Left ventricle myocardium superior (tissue), 1 donor: ENCODE measurements at regions not wholly inside any gene's neighbourhood (a gene's known extent, or its start where the extent isn't known, plus 50 kb on each side); places are given as distances from the start of the nearest gene placed in this dataset.

ENCODE experiments used
- ATAC-seq: fragments of 200-7000 bp; cut with Tn5 transposase; one replicate; pipeline ENCODE4 v1.9.1; 2020; ENCODE audit warnings: mild to moderate bottlenecking, moderate library complexity
- DNase-seq: peaks from one replicate; pipeline ENCODE4 v3.0.0-alpha.2; 2020
- intact Hi-C: fragments of 100-400 bp; cut with micrococcal nuclease; formaldehyde crosslinking; loops from one replicate; pipeline ENCODE4 v1.11.0; 2022
- donor health status: DM: no; HTN: yes; CAD: no; lungs with severe emphysema.

- DNase-seq, result no peak
- intact Hi-C loops, result no loop called here
- ATAC-seq, result no peak
Measured at GRCh38 chr11:90836031-90836430, 613.2 kb upstream of the CHORDC1 start.

GRCh38 chr11:90823446-90823845 is 600.6 kb upstream of the CHORDC1 start:
- ATAC-seq, result no peak
- DNase-seq, result no peak
- intact Hi-C loops, result no loop called here

- DNase-seq (no peak), ATAC-seq (no peak)
- intact Hi-C loops, result no loop called here
Measured at GRCh38 chr11:90822996-90823395, 600.1 kb upstream of the CHORDC1 start.

DNA sequence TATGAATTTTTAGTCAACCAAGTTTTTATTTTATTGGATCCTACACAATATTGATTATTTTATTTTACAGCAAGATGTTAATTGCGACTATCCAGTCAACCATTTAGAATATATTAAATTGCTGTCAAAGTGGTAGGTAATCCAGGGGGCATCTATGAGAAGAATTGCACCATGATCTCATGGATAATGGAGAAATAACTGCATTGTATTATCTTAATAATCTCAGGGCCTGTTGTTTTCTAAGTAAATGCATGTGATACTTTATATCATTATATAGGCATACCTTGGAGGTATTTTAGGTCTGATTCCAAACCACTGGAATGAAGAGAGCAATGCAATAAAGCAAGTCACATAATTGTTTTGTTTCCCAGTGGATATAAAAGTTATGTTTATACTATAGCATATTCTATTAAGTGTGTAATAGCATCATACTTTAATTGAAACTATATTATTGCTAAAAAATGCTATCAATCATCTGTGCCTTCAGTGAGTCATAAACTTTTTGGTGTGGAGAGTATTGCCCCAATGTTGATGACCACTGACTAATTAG is 595.4 kb upstream of the CHORDC1 start:
- intact Hi-C loops, result no loop called here
- DNase-seq (no peak), ATAC-seq (no peak)

- no peak for ATAC-seq
- intact Hi-C loops, result no loop called here
- DNase-seq, result no peak
Measured at GRCh38 chr11:90809581-90809980, 586.7 kb upstream of the CHORDC1 start.

DNA sequence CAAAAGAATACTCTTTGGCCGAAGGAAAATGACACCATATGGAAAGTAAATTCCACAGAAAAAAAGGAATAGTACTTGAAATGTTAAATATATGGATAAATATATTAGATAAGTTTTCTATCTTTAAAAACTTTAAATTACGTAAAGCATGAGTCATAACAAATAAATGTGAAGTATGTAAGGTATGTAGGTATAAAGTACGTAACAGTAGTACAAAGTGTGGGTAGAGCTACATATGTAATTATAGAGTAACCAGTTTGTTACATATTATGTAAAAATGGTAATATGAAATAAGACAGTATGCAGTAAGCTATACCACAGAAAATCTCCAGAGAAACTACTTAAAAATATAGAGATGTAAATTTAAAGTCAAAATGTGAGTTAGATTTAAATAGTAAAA is 582.3 kb upstream of the CHORDC1 start:
- ATAC-seq, result no peak
- DNase-seq, result no peak
- intact Hi-C loops, result no loop called here

DNA sequence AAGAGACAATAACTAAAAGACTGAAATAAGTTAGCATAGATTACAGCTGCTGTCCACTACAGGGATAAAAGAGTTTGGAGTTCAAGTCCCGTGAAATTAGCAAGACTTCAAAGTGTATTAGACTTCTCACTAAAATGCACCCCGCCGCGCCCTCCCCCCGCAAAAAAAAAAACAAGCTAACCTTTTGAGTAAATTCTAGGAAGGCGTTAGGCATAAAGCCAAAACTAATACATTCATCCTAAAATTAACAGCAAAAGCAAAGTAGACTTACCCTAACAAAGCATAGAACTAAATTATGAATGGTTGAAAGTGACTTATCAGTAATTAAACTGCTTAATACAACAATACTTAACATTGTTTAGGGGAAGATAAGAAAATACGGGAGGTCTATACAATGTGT is 581.0 kb upstream of the CHORDC1 start:
- intact Hi-C loops, result no loop called here
- ATAC-seq (no peak), DNase-seq (no peak)

GRCh38 chr11:90803366-90803765 is 580.5 kb upstream of the CHORDC1 start:
- ATAC-seq (no peak), DNase-seq (no peak)
- intact Hi-C loops, result no loop called here

DNA sequence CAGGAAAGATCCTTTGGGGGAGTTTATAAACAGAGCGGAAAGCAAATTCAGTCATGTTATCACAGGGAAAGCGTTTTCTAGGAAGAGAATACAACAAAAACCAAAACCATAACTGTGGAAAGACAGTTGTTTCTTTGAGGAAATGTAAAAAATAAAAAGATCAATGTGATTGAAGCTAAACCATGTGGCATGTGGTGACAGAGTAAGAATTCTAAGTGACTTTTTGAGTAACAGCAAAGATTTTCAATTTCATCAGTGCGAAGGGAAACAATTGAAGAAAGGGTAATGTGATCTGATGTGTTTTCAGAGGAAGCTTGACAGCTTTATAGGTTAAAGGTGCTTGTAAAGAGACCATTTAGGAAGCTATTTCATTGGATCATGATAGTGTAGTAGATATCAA is 575.9 kb upstream of the CHORDC1 start:
- ATAC-seq (no peak), DNase-seq (no peak)
- intact Hi-C loops, result no loop called here

DNA sequence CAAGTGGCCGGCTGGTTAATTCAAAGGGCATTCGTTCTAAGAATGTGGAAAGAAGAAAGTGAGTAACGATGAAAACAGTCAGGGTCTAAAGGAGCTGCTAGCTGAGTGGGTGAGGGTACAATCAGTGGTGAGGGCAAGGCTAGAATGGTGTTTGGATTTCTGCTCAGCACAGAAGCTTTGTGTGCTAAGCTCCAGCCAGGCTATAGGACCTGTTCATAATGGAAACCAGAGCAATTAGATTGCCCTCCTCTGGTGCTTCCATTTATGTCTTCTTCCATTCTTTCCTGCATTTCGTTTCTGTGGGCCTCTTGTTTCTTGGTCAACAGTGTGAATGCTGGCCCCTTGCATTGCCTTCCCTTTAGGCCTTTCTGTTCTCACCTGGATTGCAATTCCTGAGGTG is 572.9 kb upstream of the CHORDC1 start:
- intact Hi-C loops, result no loop called here
- no peak for ATAC-seq

DNA sequence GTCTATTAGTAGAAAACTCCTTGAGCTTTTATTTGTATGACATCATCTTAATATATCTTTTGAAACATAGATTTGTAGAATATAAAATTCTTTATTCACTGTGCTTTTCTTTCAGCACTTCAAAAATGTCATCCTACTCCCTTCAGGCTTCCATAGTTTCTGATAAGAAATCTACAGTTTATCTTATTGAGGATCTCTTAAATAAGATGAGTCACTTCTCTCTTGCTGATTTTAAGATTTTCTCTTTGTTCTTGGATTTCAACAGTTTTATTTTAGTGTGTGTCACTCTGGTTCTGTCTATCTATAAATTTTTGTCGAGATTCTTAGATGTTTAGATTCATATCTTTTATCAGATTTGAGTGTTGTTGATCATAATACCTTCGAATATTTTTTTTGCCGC is 566.1 kb upstream of the CHORDC1 start:
- DNase-seq (no peak), ATAC-seq (no peak)
- intact Hi-C loops, result no loop called here

More for the DNA sequence above, 572.9 kb upstream of the CHORDC1 start:
- no peak for DNase-seq

DNA sequence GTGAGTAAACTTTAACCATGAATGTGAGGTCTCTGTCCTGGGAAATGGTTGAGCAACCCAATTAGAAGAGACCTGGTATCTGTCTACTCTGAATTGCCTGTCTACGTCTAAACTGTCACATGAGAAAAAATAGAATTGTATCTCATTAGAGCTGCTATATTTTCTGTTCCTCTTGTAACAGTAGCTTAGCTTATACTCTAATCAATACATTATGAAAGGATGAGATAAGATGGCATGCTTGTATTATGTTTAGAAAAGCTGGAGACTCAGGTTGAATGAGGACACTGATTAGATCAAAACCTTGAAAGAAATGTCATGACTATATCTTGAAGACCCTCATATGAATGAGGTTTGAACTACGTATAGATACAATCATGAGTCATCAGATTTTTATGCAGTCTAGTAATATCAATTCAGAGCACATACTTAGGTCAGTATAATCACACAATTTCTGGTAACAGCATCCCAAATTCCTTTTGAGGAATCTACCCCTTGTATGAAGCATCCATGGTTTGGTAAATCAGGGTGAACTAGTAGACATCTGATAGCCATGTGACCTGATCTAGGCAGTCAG is 561.5 kb upstream of the CHORDC1 start:
- ATAC-seq, result no peak
- intact Hi-C loops, result no loop called here
- no peak for DNase-seq

DNA sequence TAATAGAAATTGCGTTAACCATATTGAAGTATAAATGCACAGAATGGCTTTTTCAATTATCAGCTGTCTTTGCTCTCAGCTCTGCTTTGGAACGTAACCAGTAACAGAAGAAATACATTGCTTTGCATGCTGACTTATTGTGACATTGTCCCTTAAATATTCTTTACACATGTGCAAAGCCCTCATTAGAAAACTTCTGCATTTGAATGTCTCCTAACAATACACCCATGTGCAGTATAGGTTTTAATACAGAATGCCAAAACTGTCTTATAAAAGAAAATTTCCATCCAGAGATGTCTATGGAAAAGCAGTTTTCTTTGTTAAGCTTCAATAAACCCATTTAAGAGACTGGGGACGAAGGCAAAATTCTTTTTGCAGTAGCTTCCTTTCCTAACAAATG is 560.3 kb upstream of the CHORDC1 start:
- intact Hi-C loops, result no loop called here
- no peak for ATAC-seq
- no peak for DNase-seq

DNA sequence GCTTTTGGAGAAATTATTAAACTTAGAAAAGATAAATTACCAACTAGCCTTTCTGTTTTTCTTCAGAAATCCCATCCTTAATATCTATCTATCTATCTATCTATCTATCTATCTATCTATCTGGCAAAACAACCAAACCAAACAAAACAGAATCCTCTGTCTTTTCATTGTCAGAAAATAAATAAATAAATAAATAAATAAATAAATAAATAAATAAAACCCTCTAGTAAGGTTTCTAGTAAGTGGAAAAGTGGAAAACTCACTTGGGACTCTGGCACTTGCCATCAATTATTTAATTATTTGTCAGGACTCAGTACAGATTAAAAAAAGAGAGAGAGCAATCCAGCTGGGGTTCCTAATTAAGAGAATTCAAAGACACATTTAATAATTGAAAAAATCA is 556.2 kb upstream of the CHORDC1 start:
- intact Hi-C loops, result no loop called here
- DNase-seq (no peak), ATAC-seq (no peak)

GRCh38 chr11:90775567-90776165 is 552.8 kb upstream of the CHORDC1 start:
- ATAC-seq, result no peak
- intact Hi-C loops, result no loop called here
- DNase-seq, result no peak

DNA sequence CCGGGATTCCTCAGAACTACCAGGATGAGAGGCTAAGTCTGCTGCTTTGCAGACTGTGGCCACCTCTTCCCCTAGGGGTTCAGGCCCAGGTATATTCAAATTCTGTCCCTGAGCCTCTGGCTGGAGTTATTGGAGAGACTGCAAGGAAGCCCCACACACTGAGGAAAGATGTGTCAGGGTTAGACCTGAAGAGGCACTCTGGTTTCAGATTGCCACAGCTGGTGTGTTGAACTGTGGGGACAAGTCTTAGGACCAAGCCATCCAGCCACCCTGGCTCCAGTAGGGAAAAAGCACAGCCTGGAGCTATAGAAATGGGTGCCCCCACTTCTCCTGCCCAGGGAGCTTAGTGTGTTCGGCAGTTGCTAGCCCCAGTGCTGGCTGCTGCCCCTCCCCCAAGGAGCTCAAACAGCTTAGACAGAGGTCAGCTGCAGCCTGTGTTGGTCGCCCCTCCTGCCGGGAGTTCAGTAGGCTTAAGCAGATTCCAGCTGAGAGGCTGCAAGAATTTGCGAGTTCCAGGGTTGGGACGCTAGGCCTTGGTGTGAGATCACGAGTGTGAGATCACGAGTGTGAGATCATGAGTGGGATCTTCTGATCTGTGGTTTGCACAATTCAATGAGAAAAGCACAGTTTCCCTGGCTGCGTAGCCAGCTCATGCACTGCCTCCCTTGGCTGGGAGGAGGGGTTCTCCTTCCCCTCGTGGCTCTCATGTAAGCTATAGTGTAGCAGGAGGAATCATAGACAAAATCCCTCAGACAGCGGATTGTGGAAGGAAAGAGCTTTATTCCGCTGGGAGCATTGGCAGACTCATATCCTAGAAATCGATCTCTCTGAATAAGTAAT is 552.1 kb upstream of the CHORDC1 start:
- intact Hi-C loops, result no loop called here
- ATAC-seq (no peak), DNase-seq (no peak)

DNA sequence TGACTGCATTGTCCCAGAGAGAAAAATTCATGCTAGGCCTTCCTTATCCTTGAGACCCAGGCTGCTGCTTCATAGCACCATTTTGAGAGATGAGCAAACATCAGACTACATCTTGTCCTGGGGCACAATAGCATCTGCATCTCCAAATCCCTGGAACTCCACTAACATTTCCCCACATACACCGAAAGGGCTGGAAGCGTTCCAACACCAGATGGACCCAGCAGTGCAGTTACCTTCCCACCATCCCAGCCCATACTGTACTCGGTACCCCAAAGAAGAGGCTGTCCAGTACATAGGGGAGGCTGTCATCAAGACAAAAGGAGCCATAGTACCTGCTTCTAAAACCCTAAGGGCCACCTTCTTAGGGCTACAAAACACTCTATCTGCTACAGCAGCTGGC is 547.2 kb upstream of the CHORDC1 start:
- no peak for ATAC-seq
- intact Hi-C loops, result no loop called here

DNA sequence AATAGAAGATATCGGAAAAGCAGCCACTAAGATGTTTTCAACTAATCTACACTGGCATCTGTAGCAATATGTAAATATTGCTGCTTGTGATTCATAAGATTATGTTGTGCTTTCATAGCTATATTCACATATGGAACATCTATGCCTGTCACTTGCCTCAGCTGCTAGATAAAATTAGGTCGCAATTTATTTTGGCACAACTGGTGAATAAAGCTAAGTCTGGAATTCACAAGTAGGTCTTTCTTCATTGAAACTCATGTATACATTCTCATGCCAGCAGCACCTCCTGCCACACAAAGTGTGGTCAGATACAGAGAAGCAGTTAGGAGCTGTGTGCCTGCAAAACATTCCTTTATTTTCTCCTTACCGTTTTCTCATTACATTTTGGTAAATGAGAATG is 543.3 kb upstream of the CHORDC1 start:
- intact Hi-C loops, result no loop called here
- no peak for ATAC-seq
- DNase-seq, result no peak

More for the DNA sequence above, 547.2 kb upstream of the CHORDC1 start:
- no peak for DNase-seq

- intact Hi-C loops, result no loop called here
- DNase-seq, result no peak
- ATAC-seq, result no peak
Measured at GRCh38 chr11:90764691-90765090, 541.8 kb upstream of the CHORDC1 start.

GRCh38 chr11:90757849-90758494 is 535.1 kb upstream of the CHORDC1 start:
- DNase-seq (no peak), ATAC-seq (no peak)
- intact Hi-C loops, result no loop called here
